ENCODE measurements at regions not wholly inside any gene's neighbourhood (a gene's known extent, or its start where the extent isn't known, plus 50 kb on each side); places are given as distances from the start of the nearest gene placed in this dataset.

- TF ChIP-seq CTCF (IDR thresholded peaks at IDR 0.05) = no peak
- no peak for TF ChIP-seq POLR2A (IDR thresholded peaks at IDR 0.05)
Observed at GRCh38 chr7:17709599-17709998, 230.7 kb downstream of the SNX13 start.
